Adrenal gland (tissue), 5 donors: ENCODE measurements at regions not wholly inside any gene's neighbourhood (a gene's known extent, or its start where the extent isn't known, plus 50 kb on each side); places are given as distances from the start of the nearest gene placed in this dataset.

Source experiments
- POLR2A ChIP-seq, 2 donors: fragments of 450-650 bp; IDR thresholded peaks; one replicate each; pipeline ENCODE4 v1.6.1; 2017; ENCODE audit warnings: antibody characterized with exemption in 2 of 2, mild to moderate bottlenecking in 2 of 2, moderate library complexity in 1 of 2
- TF ChIP-seq, protein P1 (sequence below), 6 experiments: fragments of 450-650 bp in 4 of 6; fragments of 200-600 bp in 2 of 6; sonication (generic) in 1 of 6; IDR thresholded peaks; 1 replicate in 5 of 6; 2 replicates in 1 of 6; pipeline versions ENCODE4 v1.5.1 to v1.8.0; 2016 to 2021; ENCODE audit warnings: antibody characterized with exemption in 6 of 6, mild to moderate bottlenecking in 2 of 6, moderate library complexity in 1 of 6
- donor health status: DM: no; HTN: no; CAD: no.

DNA sequence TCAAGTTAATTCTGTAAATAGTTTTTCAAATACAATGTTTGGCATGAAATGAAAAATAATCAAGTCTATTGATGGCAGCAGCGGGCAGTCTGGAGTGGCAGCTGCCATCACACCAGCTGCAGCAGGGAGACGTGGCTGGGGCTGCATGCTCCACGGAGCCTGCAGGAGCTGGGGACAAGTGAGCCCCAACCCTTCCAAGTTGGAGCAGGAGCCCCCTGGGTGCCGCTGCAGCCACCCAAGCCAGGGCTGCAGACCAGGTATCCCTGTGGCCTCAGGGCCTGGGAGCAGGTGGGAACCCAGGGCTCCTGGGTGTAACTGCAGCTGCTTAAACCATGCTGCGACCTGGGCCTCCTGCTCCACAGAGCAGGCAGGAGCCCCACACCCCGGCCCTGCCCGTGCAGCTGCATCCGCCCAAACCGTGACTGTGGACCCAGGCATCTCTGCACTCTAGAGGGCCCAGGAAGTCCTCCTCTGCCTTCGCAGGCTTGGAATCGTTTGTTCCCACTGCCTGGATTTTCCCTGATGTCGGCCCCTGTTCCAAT, 257.4 kb downstream of the PLOD2 start:
- TF ChIP-seq, protein P1, sequence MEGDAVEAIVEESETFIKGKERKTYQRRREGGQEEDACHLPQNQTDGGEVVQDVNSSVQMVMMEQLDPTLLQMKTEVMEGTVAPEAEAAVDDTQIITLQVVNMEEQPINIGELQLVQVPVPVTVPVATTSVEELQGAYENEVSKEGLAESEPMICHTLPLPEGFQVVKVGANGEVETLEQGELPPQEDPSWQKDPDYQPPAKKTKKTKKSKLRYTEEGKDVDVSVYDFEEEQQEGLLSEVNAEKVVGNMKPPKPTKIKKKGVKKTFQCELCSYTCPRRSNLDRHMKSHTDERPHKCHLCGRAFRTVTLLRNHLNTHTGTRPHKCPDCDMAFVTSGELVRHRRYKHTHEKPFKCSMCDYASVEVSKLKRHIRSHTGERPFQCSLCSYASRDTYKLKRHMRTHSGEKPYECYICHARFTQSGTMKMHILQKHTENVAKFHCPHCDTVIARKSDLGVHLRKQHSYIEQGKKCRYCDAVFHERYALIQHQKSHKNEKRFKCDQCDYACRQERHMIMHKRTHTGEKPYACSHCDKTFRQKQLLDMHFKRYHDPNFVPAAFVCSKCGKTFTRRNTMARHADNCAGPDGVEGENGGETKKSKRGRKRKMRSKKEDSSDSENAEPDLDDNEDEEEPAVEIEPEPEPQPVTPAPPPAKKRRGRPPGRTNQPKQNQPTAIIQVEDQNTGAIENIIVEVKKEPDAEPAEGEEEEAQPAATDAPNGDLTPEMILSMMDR (IDR thresholded peaks at IDR 0.05), result no peak
- TF ChIP-seq POLR2A (IDR thresholded peaks at IDR 0.05), result no peak
